HL-60 (cell line): ENCODE measurements at regions not wholly inside any gene's neighbourhood (a gene's known extent, or its start where the extent isn't known, plus 50 kb on each side); places are given as distances from the start of the nearest gene placed in this dataset.

ENCODE experiments used
- DNase-seq, 2 experiments: peaks; one replicate each; pipeline ENCODE4 v3.0.0-alpha.2; 2010 to 2020; ENCODE audit warnings: low read depth in 1 of 2, low spot score in 1 of 2
- H3K27ac ChIP-seq: fragments of 250-450 bp; sonication (Bioruptor Pico); replicated peaks from 2 replicates; pipeline ENCODE4 v1.5.1; 2020; ENCODE audit warnings: mild to moderate bottlenecking, moderate library complexity
- H3K27me3 ChIP-seq: fragments of 250-450 bp; sonication (Bioruptor Pico); 2 replicates; pipeline ENCODE4 v1.5.1; 2021; ENCODE audit warnings: mild to moderate bottlenecking, moderate library complexity; ENCODE audit not compliant: insufficient read depth, poor library complexity, severe bottlenecking
- H3K4me3 ChIP-seq: replicated peaks from 2 replicates; pipeline ENCODE4 v1.5.1; 2011; ENCODE audit warnings: mild to moderate bottlenecking, control low read depth, low read length; ENCODE audit not compliant: insufficient read depth
- CTCF ChIP-seq: IDR thresholded peaks from one replicate; pipeline ENCODE4 v1.5.1; 2011; ENCODE audit warnings: low read length, control low read depth, inconsistent platforms; ENCODE audit not compliant: insufficient read depth
- GABPA ChIP-seq: IDR thresholded peaks from 2 replicates; pipeline ENCODE4 v1.6.1; 2012; ENCODE audit warnings: low read depth
- POLR2AphosphoS5 ChIP-seq: IDR thresholded peaks from 2 replicates; pipeline ENCODE4 v1.6.1; 2012; ENCODE audit warnings: low read depth
- REST ChIP-seq: IDR thresholded peaks from 2 replicates; pipeline ENCODE4 v1.6.1; 2012; ENCODE audit warnings: low read depth; ENCODE audit not compliant: insufficient replicate concordance
- SPI1 ChIP-seq: IDR thresholded peaks from 2 replicates; pipeline ENCODE4 v1.6.1; 2012; ENCODE audit warnings: low read depth, mild to moderate bottlenecking, borderline replicate concordance

GRCh38 chr4:4808086-4808485 lies 51.4 kb upstream of the MSX1 start:
- DNase-seq = no peak
- no peaks in the 10 kb centered on the region for H3K27me3 ChIP-seq
- H3K4me3 ChIP-seq = no peak overlapping the region
- TF ChIP-seq POLR2AphosphoS5 (no peak), GABPA (no peak), SPI1 (no peak)
- no peak overlapping the region for H3K27ac ChIP-seq

- Histone ChIP-seq H3K27ac (no peak overlapping the region), H3K4me3 (no peak overlapping the region), H3K27me3 (no peaks in the 10 kb centered on the region)
- no peak for DNase-seq
- TF ChIP-seq GABPA (no peak), CTCF (no peak), SPI1 (no peak), REST (no peak), POLR2AphosphoS5 (no peak)
These were observed 53.6 kb upstream of the MSX1 start for GRCh38 chr4:4805887-4806286.

GRCh38 chr4:4803912-4804296 lies 55.6 kb upstream of the MSX1 start:
- TF ChIP-seq GABPA = no peak
- TF ChIP-seq REST = no peak
- TF ChIP-seq SPI1 = no peak
- TF ChIP-seq CTCF = no peak
- TF ChIP-seq POLR2AphosphoS5 = no peak
- DNase-seq = no peak
- H3K27me3 ChIP-seq = no peaks in the 10 kb centered on the region

GRCh38 chr4:4803216-4803911 lies 56.1 kb upstream of the MSX1 start:
- Histone ChIP-seq H3K4me3 (no peak overlapping the region), H3K27ac (no peak overlapping the region), H3K27me3 (no peaks in the 10 kb centered on the region)
- TF ChIP-seq CTCF = no peak
- TF ChIP-seq GABPA = no peak
- no peak for TF ChIP-seq SPI1
- no peak for TF ChIP-seq POLR2AphosphoS5
- no peak for TF ChIP-seq REST
- no peak for DNase-seq

More at GRCh38 chr4:4803912-4804296, 55.6 kb upstream of the MSX1 start:
- Histone ChIP-seq H3K4me3 (no peak overlapping the region), H3K27ac (no peak overlapping the region)
